Activated CD4-positive, alpha-beta T cell treated with anti-CD3 and anti-CD28 coated beads for 36 hours (primary cell): ENCODE measurements at regions not wholly inside any gene's neighbourhood (a gene's known extent, or its start where the extent isn't known, plus 50 kb on each side); places are given as distances from the start of the nearest gene placed in this dataset.

ENCODE experiments used
- ATAC-seq: fragments of 200-7000 bp; cut with Tn5 transposase; one replicate; pipeline ENCODE4 v1.10.0; 2021; ENCODE audit warnings: mild to moderate bottlenecking, moderate library complexity
- CTCF ChIA-PET: fragments of 350-600 bp; sonication (Branson Sonifier 250); formaldehyde crosslinking; loops from one replicate; lab custom pipeline; 2021; ENCODE audit warnings: antibody characterized with exemption; lab: Charles Lee
- POLR2A ChIA-PET: fragments of 350-600 bp; sonication (Branson Sonifier 250); formaldehyde crosslinking; loops from one replicate; lab custom pipeline; 2021; ENCODE audit warnings: antibody characterized with exemption, inconsistent platforms; lab: Charles Lee
- DNase-seq: peaks from one replicate; pipeline ENCODE4 v3.0.0-alpha.2; 2020
- H3K27ac Mint-ChIP-seq: one replicate; pipeline ENCODE4 v1.8.0; 2021; ENCODE audit warnings: mixed read lengths
- H3K27me3 Mint-ChIP-seq: one replicate; pipeline ENCODE4 v1.8.0; 2021; ENCODE audit warnings: mixed read lengths
- H3K36me3 Mint-ChIP-seq: one replicate; pipeline ENCODE4 v1.8.0; 2021; ENCODE audit warnings: low read depth, mixed read lengths
- H3K4me1 Mint-ChIP-seq: one replicate; pipeline ENCODE4 v1.8.0; 2021; ENCODE audit warnings: mixed read lengths
- H3K4me3 Mint-ChIP-seq: one replicate; pipeline ENCODE4 v1.8.0; 2021; ENCODE audit warnings: mild to moderate bottlenecking, moderate library complexity, mixed read lengths
- H3K9me3 Mint-ChIP-seq: one replicate; pipeline ENCODE4 v1.8.0; 2021; ENCODE audit warnings: low read depth, mixed read lengths
- intact Hi-C, 2 experiments: fragments of 100-400 bp; cut with DNase I in 1 of 2; cut with micrococcal nuclease in 1 of 2; formaldehyde crosslinking; loops; one replicate each; pipeline versions ENCODE4 v1.14.2 to v1.15.1; 2022 to 2024; cut with DNase I, micrococcal nuclease

DNA sequence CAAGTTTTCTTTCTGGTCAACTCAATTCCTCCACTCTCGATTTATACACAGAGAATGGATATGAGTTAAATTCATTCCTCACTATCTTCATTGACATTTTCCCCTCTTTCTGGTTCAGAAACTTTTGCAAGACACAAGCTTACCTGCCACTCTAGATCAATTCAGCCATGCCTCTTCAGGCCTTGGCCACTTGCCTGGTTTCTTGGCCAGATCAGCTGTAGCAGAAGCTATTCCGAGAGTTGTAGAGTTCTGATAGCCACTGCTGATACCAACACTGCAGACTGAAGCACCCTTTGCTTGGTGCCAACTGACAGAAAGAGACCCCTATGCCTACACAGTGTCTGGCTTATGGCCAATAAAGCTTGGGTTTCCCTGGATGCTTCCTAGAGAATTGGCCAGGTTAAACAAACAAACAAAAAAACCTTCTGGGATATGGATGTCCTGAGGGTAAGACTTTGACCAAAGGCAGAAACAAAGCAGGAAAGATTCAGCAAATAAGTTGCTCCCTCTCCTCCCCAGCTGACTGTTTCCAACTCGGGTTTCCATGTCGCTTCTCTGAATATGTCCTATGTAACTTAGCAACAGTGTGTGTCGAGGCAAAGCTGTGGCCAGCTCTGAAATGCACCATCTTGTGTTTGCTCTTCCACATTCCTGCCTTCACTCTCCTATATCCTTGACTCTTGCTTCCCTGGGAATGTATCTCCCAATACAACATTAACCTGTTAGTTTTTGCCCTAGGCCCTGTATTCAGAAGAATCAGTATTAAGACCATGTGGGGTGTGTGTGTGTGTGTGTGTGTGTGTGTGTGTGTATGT is 521.6 kb downstream of the EPHA3 start:
- H3K9me3 Mint-ChIP-seq = peaks cover 15% of the 10 kb centered on the region
- no peaks in the 10 kb centered on the region for H3K27me3 Mint-ChIP-seq
- ATAC-seq = no peak
- ChIA-PET POLR2A (no interaction called here), CTCF (no interaction called here)
- intact Hi-C loops = no loop called here
- no peak overlapping the region for H3K4me3 Mint-ChIP-seq
- H3K27ac Mint-ChIP-seq = no peak overlapping the region
- H3K36me3 Mint-ChIP-seq = no peaks in the 10 kb centered on the region
- no peaks in the 10 kb centered on the region for H3K4me1 Mint-ChIP-seq
- DNase-seq = no peak

GRCh38 chr3:89635137-89635536 is 527.7 kb downstream of the EPHA3 start:
- Mint-ChIP-seq H3K36me3 (no peaks in the 10 kb centered on the region), H3K27ac (no peak overlapping the region), H3K4me1 (no peaks in the 10 kb centered on the region), H3K9me3 (peaks cover 14% of the 10 kb centered on the region), H3K4me3 (no peak overlapping the region), H3K27me3 (no peaks in the 10 kb centered on the region)
- ChIA-PET POLR2A (no interaction called here), CTCF (no interaction called here)
- DNase-seq (no peak), ATAC-seq (no peak)
- intact Hi-C loops = no loop called here

GRCh38 chr3:89644716-89645115 is 537.3 kb downstream of the EPHA3 start:
- intact Hi-C loops = no loop called here
- no peaks in the 10 kb centered on the region for H3K27me3 Mint-ChIP-seq
- H3K4me3 Mint-ChIP-seq = no peak overlapping the region
- CTCF ChIA-PET = no interaction called here
- no peak overlapping the region for H3K27ac Mint-ChIP-seq
- DNase-seq (no peak), ATAC-seq (no peak)
- H3K9me3 Mint-ChIP-seq = peaks cover 17% of the 10 kb centered on the region
- no peaks in the 10 kb centered on the region for H3K4me1 Mint-ChIP-seq
- POLR2A ChIA-PET = no interaction called here
- no peaks in the 10 kb centered on the region for H3K36me3 Mint-ChIP-seq

- Mint-ChIP-seq H3K27me3 (no peaks in the 10 kb centered on the region), H3K36me3 (no peaks in the 10 kb centered on the region), H3K4me3 (no peak overlapping the region), H3K4me1 (no peaks in the 10 kb centered on the region), H3K27ac (no peak overlapping the region), H3K9me3 (no peaks in the 10 kb centered on the region)
- DNase-seq = no peak
- POLR2A ChIA-PET = no interaction called here
- ATAC-seq = no peak
- intact Hi-C loops = no loop called here
- CTCF ChIA-PET = interaction anchor here (0.7 to 1.0 kb wide), 2 partner anchors 44 to 1222 kb away, joined by 3 to 6 read pairs; no protein-coding TSS in a partner anchor
Observed at GRCh38 chr3:89649431-89649830, 542.0 kb downstream of the EPHA3 start.

GRCh38 chr3:89654031-89654430 is 546.6 kb downstream of the EPHA3 start:
- ATAC-seq (no peak), DNase-seq (no peak)
- Mint-ChIP-seq H3K27me3 (no peaks in the 10 kb centered on the region), H3K4me1 (no peaks in the 10 kb centered on the region), H3K36me3 (no peaks in the 10 kb centered on the region), H3K4me3 (no peak overlapping the region), H3K9me3 (peaks cover 20% of the 10 kb centered on the region), H3K27ac (no peak overlapping the region)
- ChIA-PET POLR2A (no interaction called here), CTCF (no interaction called here)
- intact Hi-C loops = loop anchor here in 1 of 2 experiments (10.0 kb wide), 1 partner anchor 59 kb away; no protein-coding TSS in a partner anchor

GRCh38 chr3:89656388-89656787 is 549.0 kb downstream of the EPHA3 start:
- no peak for ATAC-seq
- Mint-ChIP-seq H3K9me3 (peaks cover 20% of the 10 kb centered on the region), H3K4me1 (no peaks in the 10 kb centered on the region), H3K27ac (no peak overlapping the region), H3K36me3 (no peaks in the 10 kb centered on the region), H3K27me3 (no peaks in the 10 kb centered on the region), H3K4me3 (no peak overlapping the region)
- POLR2A ChIA-PET = no interaction called here
- CTCF ChIA-PET = no interaction called here
- no peak for DNase-seq
- intact Hi-C loops = loop anchor here in 1 of 2 experiments (10.0 kb wide), 1 partner anchor 62 kb away; no protein-coding TSS in a partner anchor

GRCh38 chr3:89679686-89680085 is 572.3 kb downstream of the EPHA3 start:
- no peak for DNase-seq
- CTCF ChIA-PET = interaction anchor here (0.8 kb wide), 1 partner anchor 11 kb away, joined by 3 read pairs; no protein-coding TSS in a partner anchor
- intact Hi-C loops = no loop called here
- no peak overlapping the region for H3K4me3 Mint-ChIP-seq
- H3K27me3 Mint-ChIP-seq = no peaks in the 10 kb centered on the region
- H3K4me1 Mint-ChIP-seq = no peaks in the 10 kb centered on the region
- no peaks in the 10 kb centered on the region for H3K36me3 Mint-ChIP-seq
- peaks cover 10% of the 10 kb centered on the region for H3K9me3 Mint-ChIP-seq
- H3K27ac Mint-ChIP-seq = no peak overlapping the region
- ATAC-seq = no peak
- POLR2A ChIA-PET = no interaction called here

- ChIA-PET POLR2A (no interaction called here), CTCF (interaction anchor here (0.6 kb wide), 1 partner anchor 264 kb away, joined by 4 read pairs; no protein-coding TSS in a partner anchor)
- ATAC-seq (no peak), DNase-seq (no peak)
- intact Hi-C loops = no loop called here
- no peak overlapping the region for H3K4me3 Mint-ChIP-seq
- H3K4me1 Mint-ChIP-seq = no peaks in the 10 kb centered on the region
- H3K9me3 Mint-ChIP-seq = peaks cover 8% of the 10 kb centered on the region
- H3K27ac Mint-ChIP-seq = no peak overlapping the region
- no peaks in the 10 kb centered on the region for H3K36me3 Mint-ChIP-seq
- no peaks in the 10 kb centered on the region for H3K27me3 Mint-ChIP-seq
Observed at GRCh38 chr3:89682556-89682955, 575.1 kb downstream of the EPHA3 start.

DNA sequence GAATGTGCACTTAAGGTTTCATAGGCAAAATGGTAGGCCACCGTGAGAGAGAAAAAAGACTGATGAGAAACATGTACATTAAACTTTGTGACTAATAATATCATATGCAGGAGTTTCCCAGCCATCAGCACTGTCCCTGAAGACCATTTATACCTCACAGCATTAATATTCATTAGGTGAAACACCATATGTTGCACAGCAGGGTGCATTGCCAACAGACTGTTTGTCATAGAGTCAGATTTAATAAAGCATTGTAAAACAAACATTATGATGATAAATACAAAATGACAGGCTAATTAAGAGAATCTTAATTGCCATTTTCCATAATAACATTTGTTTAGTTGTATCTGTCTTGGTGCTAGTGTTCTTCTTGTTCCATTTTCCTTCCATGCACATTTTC is 578.3 kb downstream of the EPHA3 start:
- ATAC-seq (no peak), DNase-seq (no peak)
- no peaks in the 10 kb centered on the region for H3K36me3 Mint-ChIP-seq
- H3K4me3 Mint-ChIP-seq = no peak overlapping the region
- ChIA-PET POLR2A (no interaction called here), CTCF (no interaction called here)
- no peaks in the 10 kb centered on the region for H3K9me3 Mint-ChIP-seq
- no peaks in the 10 kb centered on the region for H3K27me3 Mint-ChIP-seq
- no peak overlapping the region for H3K27ac Mint-ChIP-seq
- intact Hi-C loops = no loop called here
- H3K4me1 Mint-ChIP-seq = no peaks in the 10 kb centered on the region

DNA sequence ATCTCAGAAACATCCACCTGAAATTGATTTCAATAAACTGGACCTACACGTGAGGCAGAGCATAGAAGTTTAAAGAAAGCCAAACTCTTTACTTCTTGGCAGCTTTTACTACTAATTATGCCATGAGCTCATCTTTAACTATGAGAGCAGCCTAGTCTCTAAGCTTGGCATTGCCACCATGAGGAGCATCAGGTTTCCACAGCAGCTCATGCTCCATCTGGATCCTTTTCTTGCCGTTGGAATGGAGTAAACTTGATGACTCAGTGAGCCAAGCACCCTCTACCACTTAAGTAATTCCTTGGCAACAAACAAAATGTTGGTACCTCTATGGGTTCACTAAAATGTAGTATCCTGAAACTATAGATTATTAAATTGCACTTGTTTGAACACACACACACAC is 583.2 kb downstream of the EPHA3 start:
- Mint-ChIP-seq H3K27me3 (no peaks in the 10 kb centered on the region), H3K9me3 (peaks cover under 1% of the 10 kb centered on the region), H3K36me3 (no peaks in the 10 kb centered on the region), H3K27ac (no peak overlapping the region), H3K4me3 (no peak overlapping the region), H3K4me1 (no peaks in the 10 kb centered on the region)
- no peak for ATAC-seq
- intact Hi-C loops = no loop called here
- no peak for DNase-seq
- ChIA-PET POLR2A (no interaction called here), CTCF (interaction anchor here (0.6 kb wide), 1 partner anchor 12 kb away, joined by 3 read pairs; no protein-coding TSS in a partner anchor)

GRCh38 chr3:89692601-89693000 is 585.2 kb downstream of the EPHA3 start:
- H3K4me1 Mint-ChIP-seq = no peaks in the 10 kb centered on the region
- intact Hi-C loops = no loop called here
- peaks cover 3% of the 10 kb centered on the region for H3K9me3 Mint-ChIP-seq
- ATAC-seq = no peak
- ChIA-PET POLR2A (no interaction called here), CTCF (no interaction called here)
- H3K27ac Mint-ChIP-seq = no peak overlapping the region
- no peaks in the 10 kb centered on the region for H3K27me3 Mint-ChIP-seq
- H3K4me3 Mint-ChIP-seq = no peak overlapping the region
- DNase-seq = no peak
- no peaks in the 10 kb centered on the region for H3K36me3 Mint-ChIP-seq

DNA sequence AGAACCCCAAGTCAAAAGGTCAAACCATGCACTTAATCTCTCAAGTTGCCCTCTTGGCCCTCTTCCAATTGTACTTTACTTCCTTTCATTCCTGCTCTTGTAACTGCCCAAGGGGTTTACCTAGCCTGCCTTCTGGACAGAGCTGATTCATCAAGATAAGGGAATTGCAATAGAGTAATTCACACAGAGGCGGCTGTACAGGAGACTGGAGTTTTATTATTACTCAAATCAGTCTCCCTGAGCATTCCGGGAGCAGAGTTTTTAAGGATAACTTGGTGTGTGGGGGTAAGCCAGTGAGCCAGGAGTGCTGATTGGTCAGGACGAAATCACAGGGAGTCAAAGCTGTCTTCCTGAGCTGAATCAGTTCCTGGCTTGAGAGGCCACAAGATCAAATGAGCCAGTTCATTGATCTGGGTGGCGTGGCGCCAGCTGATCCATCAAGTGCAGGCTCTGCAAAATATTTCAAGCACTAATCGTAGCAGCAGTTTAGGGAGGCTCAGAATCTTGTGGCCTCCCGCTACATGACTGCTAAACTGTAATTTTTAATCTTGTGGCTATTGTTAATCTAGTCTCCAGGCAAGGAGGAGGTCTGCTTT is 590.0 kb downstream of the EPHA3 start:
- no peak overlapping the region for H3K27ac Mint-ChIP-seq
- intact Hi-C loops = no loop called here
- DNase-seq (no peak), ATAC-seq (no peak)
- no peak overlapping the region for H3K4me3 Mint-ChIP-seq
- CTCF ChIA-PET = no interaction called here
- H3K9me3 Mint-ChIP-seq = peaks cover 8% of the 10 kb centered on the region
- POLR2A ChIA-PET = no interaction called here
- no peaks in the 10 kb centered on the region for H3K27me3 Mint-ChIP-seq
- no peaks in the 10 kb centered on the region for H3K36me3 Mint-ChIP-seq
- no peaks in the 10 kb centered on the region for H3K4me1 Mint-ChIP-seq
